SK-N-SH (cell line): ENCODE measurements at regions not wholly inside any gene's neighbourhood (a gene's known extent, or its start where the extent isn't known, plus 50 kb on each side); places are given as distances from the start of the nearest gene placed in this dataset.

Source experiments
- CTCF ChIA-PET: fragments of 300-600, 350-600 bp; formaldehyde crosslinking; extraction: SDS; loops from one replicate; lab custom pipeline; 2021; lab: Yijun Ruan, JAX
- POLR2A ChIA-PET: fragments of 350-600 bp; sonication (Branson Sonifier 250); formaldehyde crosslinking; extraction: SDS; loops from one replicate; lab custom pipeline; 2020; ENCODE audit warnings: antibody characterized with exemption, inconsistent platforms; lab: Yijun Ruan, JAX
- DNase-seq: peaks from one replicate; pipeline ENCODE4 v3.0.0; 2012
- H2AFZ ChIP-seq: fragments of 200-600 bp; sonication (generic); 2 replicates; pipeline ENCODE4 v1.8.1; 2016; ENCODE audit warnings: antibody characterized with exemption, mild to moderate bottlenecking, low read depth
- H3F3A ChIP-seq: fragments of 200-600 bp; sonication (generic); replicated peaks from 2 replicates; pipeline ENCODE3; 2016; ENCODE audit warnings: antibody characterized with exemption, mild to moderate bottlenecking; ENCODE audit not compliant: insufficient read depth
- H3K27ac ChIP-seq, 2 experiments: fragments of 200-500 bp in 1 of 2; fragments of 200-600 bp in 1 of 2; sonication (Bioruptor generic) in 1 of 2; sonication (generic), shearing (Covaris generic) in 1 of 2; 2 replicates each; pipeline versions ENCODE4 v1.5.1 to v1.6.1; 2014 to 2016; ENCODE audit warnings: low read depth in 2 of 2, inconsistent platforms in 1 of 2, low read length in 1 of 2, mild to moderate bottlenecking in 1 of 2, mixed read lengths in 1 of 2
- H3K27me3 ChIP-seq: fragments of 200-600 bp; sonication (generic), shearing (Covaris generic); 2 replicates; pipeline ENCODE4 v1.6.1; 2016; ENCODE audit warnings: mixed run types; ENCODE audit not compliant: insufficient read depth
- H3K36me3 ChIP-seq, 2 experiments: fragments of 200-500 bp in 1 of 2; fragments of 200-600 bp in 1 of 2; sonication (Bioruptor generic) in 1 of 2; sonication (generic) in 1 of 2; replicated peaks in 1 of 2; 2 replicates each; pipeline versions ENCODE3 to v1.5.1; 2014 to 2016; ENCODE audit warnings: low read length in 1 of 2, mild to moderate bottlenecking in 1 of 2; ENCODE audit not compliant: insufficient read depth in 2 of 2, control insufficient read depth in 1 of 2
- H3K4me1 ChIP-seq, 2 experiments: fragments of 200-500 bp in 1 of 2; fragments of 200-600 bp in 1 of 2; sonication (Bioruptor generic) in 1 of 2; sonication (generic), shearing (Covaris generic) in 1 of 2; 2 replicates each; pipeline versions ENCODE4 v1.5.1 to v1.6.1; 2014 to 2016; ENCODE audit warnings: low read depth in 1 of 2, low read length in 1 of 2, mixed run types in 1 of 2; ENCODE audit not compliant: insufficient read depth in 2 of 2, control insufficient read depth in 1 of 2
- H3K4me2 ChIP-seq: fragments of 200-600 bp; sonication (generic), shearing (Covaris generic); 2 replicates; pipeline ENCODE4 v1.6.1; 2017; ENCODE audit warnings: mixed run types
- H3K4me3 ChIP-seq, 2 experiments: fragments of 200-500 bp in 1 of 2; fragments of 200-600 bp in 1 of 2; sonication (Bioruptor generic) in 1 of 2; sonication (generic), shearing (Covaris generic) in 1 of 2; 2 replicates each; pipeline versions ENCODE4 v1.5.1 to v1.8.1; 2014 to 2016; ENCODE audit warnings: low read depth in 2 of 2, inconsistent platforms in 1 of 2, low read length in 1 of 2, mild to moderate bottlenecking in 1 of 2, mixed read lengths in 1 of 2, moderate library complexity in 1 of 2
- H3K79me2 ChIP-seq: fragments of 200-600 bp; sonication (generic); 2 replicates; pipeline ENCODE4 v1.8.1; 2017; ENCODE audit warnings: mild to moderate bottlenecking; ENCODE audit not compliant: insufficient read depth
- H3K9ac ChIP-seq: fragments of 200-600 bp; sonication (generic); 2 replicates; pipeline ENCODE4 v1.6.1; 2017; ENCODE audit warnings: mixed run types
- H3K9me2 ChIP-seq: fragments of 200-600 bp; sonication (generic); 2 replicates; pipeline ENCODE4 v1.6.1; 2017; ENCODE audit warnings: mixed run types
- H3K9me3 ChIP-seq: fragments of 200-600 bp; sonication (generic); 2 replicates; pipeline ENCODE4 v1.6.1; 2017; ENCODE audit warnings: mixed run types, mild to moderate bottlenecking, moderate library complexity
- H4K20me1 ChIP-seq: fragments of 200-600 bp; sonication (generic); 2 replicates; pipeline ENCODE4 v1.6.1; 2017; ENCODE audit warnings: mild to moderate bottlenecking, mixed run types; ENCODE audit not compliant: insufficient read depth
- CHD2 ChIP-seq: fragments of 150-350 bp; IDR thresholded peaks from 2 replicates; pipeline ENCODE4 v1.6.1; 2018; ENCODE audit warnings: low read length; ENCODE audit not compliant: partially characterized antibody
- EP300 ChIP-seq, 2 experiments: IDR thresholded peaks; 2 replicates each; pipeline versions ENCODE4 v1.4.0 to v1.6.1; 2012; ENCODE audit warnings: borderline replicate concordance in 1 of 2, low read depth in 1 of 2, low read length in 1 of 2
- FOSL2 ChIP-seq: IDR thresholded peaks from 2 replicates; pipeline ENCODE4 v1.4.0; 2012; ENCODE audit warnings: low read depth, mild to moderate bottlenecking, moderate library complexity, borderline replicate concordance
- FOXJ3 ChIP-seq: sonication (generic); formaldehyde crosslinking; IDR thresholded peaks from 2 replicates; pipeline ENCODE4 v1.5.1; 2020; ENCODE audit warnings: mild to moderate bottlenecking, missing genetic modification reagents
- GATA2 ChIP-seq: sonication (generic); formaldehyde crosslinking; IDR thresholded peaks from 2 replicates; pipeline ENCODE4 v1.5.0; 2020; ENCODE audit warnings: mild to moderate bottlenecking, missing genetic modification reagents
- MXI1 ChIP-seq: IDR thresholded peaks from 2 replicates; pipeline ENCODE4 v1.6.1; 2012; ENCODE audit warnings: mild to moderate bottlenecking, low read depth, low read length, improper control_type of control experiment
- NFIC ChIP-seq: IDR thresholded peaks from 2 replicates; pipeline ENCODE4 v1.4.0; 2012; ENCODE audit warnings: borderline replicate concordance
- NRF1 ChIP-seq: IDR thresholded peaks from 2 replicates; pipeline ENCODE4 v1.6.1; 2012; ENCODE audit warnings: low read depth, mild to moderate bottlenecking, low read length
- RCOR1 ChIP-seq: fragments of 150-350 bp; IDR thresholded peaks from 2 replicates; pipeline ENCODE4 v1.6.1; 2017; ENCODE audit warnings: antibody characterized with exemption, low read length
- RXRA ChIP-seq: IDR thresholded peaks from 2 replicates; pipeline ENCODE4 v1.4.0; 2012; ENCODE audit warnings: low read depth, mild to moderate bottlenecking, borderline replicate concordance
- TAF1 ChIP-seq: IDR thresholded peaks from 2 replicates; pipeline ENCODE4 v1.6.1; 2012; ENCODE audit warnings: low read depth, mild to moderate bottlenecking, low read length, moderate library complexity, borderline replicate concordance
- YY1 ChIP-seq: IDR thresholded peaks from 2 replicates; pipeline ENCODE4 v1.4.0; 2012; ENCODE audit warnings: low read depth, mild to moderate bottlenecking
- WGBS: methylation state at CpG from one replicate; pipeline ENCODE4 v1.1.6; 2017; ENCODE audit warnings: low lambda C conversion rate; 5-methylcytosine and 5-hydroxymethylcytosine counted together
- TF ChIP-seq, protein P1 (sequence below): IDR thresholded peaks from 2 replicates; pipeline ENCODE4; 2012
- TF ChIP-seq, protein P2 (sequence below): fragments of 200-600 bp; sonication (generic); IDR thresholded peaks from 2 replicates; pipeline ENCODE4 v1.6.1; 2017; ENCODE audit warnings: antibody characterized with exemption, mild to moderate bottlenecking, moderate library complexity
- TF ChIP-seq, protein P3 (sequence below): fragments of 150-350 bp; IDR thresholded peaks from 2 replicates; pipeline ENCODE4 v1.6.1; 2017; ENCODE audit warnings: antibody characterized with exemption, low read length, low read depth, borderline replicate concordance
- TF ChIP-seq, protein P4 (sequence below): fragments of 150-350 bp; IDR thresholded peaks from 2 replicates; pipeline ENCODE4 v1.6.1; 2016; ENCODE audit warnings: mild to moderate bottlenecking, low read depth, low read length

DNA sequence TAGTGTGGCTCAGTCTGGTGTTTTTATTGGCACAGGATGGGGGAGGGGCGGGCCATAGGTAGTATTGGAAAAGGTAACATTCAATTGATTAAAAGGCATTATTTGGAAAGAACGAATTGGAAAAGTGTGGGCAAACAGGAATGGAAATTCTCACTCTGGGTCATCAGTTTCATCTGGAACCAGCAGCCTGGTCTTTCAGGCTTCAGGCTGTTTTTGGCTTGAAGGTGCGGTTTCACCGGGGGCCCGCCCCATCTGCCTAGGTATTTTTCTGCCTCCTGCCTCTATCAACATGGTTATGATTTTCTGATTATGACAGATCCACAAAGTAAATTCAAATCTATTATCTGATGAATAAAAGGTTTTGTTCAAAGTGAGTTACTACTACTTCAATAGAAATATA, 59.5 kb upstream of the CD28 start:
- TF ChIP-seq, protein P1, sequence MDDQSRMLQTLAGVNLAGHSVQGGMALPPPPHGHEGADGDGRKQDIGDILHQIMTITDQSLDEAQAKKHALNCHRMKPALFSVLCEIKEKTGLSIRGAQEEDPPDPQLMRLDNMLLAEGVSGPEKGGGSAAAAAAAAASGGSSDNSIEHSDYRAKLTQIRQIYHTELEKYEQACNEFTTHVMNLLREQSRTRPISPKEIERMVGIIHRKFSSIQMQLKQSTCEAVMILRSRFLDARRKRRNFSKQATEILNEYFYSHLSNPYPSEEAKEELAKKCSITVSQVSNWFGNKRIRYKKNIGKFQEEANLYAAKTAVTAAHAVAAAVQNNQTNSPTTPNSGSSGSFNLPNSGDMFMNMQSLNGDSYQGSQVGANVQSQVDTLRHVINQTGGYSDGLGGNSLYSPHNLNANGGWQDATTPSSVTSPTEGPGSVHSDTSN, result no peak
- ChIA-PET CTCF (interaction anchor here (0.8 to 1.1 kb wide), 2 partner anchors 18 to 168 kb away, joined by 3 read pairs; no protein-coding TSS in a partner anchor), POLR2A (no interaction called here)
- no peak for DNase-seq
- H2AFZ ChIP-seq, result no peak overlapping the region
- no peaks in the 10 kb centered on the region for H3F3A ChIP-seq
- no peaks in the 10 kb centered on the region for H3K27me3 ChIP-seq
- no peak overlapping the region for H3K27ac ChIP-seq
- no peak overlapping the region for H3K4me3 ChIP-seq
- no peaks in the 10 kb centered on the region for H3K36me3 ChIP-seq
- no peak overlapping the region for H3K9ac ChIP-seq
- no peaks in the 10 kb centered on the region for H3K9me3 ChIP-seq
- no peaks in the 10 kb centered on the region for H4K20me1 ChIP-seq
- no peaks in the 10 kb centered on the region for H3K79me2 ChIP-seq
- H3K4me1 ChIP-seq, result peaks cover 9 to 19% of the 10 kb centered on the region in 2 experiments; a peak in 3 of 4 replicates
- no peaks in the 10 kb centered on the region for H3K9me2 ChIP-seq
- WGBS, result 83% methylated on average over 5 of the region's 5 CpGs
- no peak overlapping the region for H3K4me2 ChIP-seq

DNA sequence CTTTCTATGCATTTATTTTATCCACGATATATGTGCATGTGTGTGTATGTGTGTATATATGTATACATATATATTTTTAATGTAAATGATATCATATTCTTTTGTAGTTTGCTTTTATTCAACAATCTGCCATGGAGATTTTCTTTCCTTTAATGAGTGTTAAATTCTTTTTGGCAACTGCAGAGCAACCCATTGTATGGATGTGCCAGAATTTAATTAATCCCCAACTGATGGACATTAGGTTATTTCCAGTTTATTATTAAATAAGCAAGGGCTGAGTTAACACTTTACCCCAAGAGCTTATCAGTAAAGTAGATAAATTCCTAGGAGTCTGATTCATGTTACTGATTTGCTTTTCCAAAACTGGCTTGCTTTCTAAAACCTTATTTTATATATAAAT, 58.9 kb upstream of the CD28 start:
- Histone ChIP-seq H3K4me1 (peaks cover 9 to 19% of the 10 kb centered on the region in 2 experiments; a peak in 3 of 4 replicates), H2AFZ (no peak overlapping the region), H3K9me3 (no peaks in the 10 kb centered on the region), H3K4me2 (no peak overlapping the region), H3K79me2 (no peaks in the 10 kb centered on the region), H3K27ac (no peak overlapping the region), H4K20me1 (no peaks in the 10 kb centered on the region), H3K27me3 (no peaks in the 10 kb centered on the region), H3K36me3 (no peaks in the 10 kb centered on the region), H3K4me3 (no peak overlapping the region), H3F3A (no peaks in the 10 kb centered on the region), H3K9ac (no peak overlapping the region), H3K9me2 (no peaks in the 10 kb centered on the region)
- no peak for DNase-seq
- POLR2A ChIA-PET, result no interaction called here
- CTCF ChIA-PET, result interaction anchor here (0.8 to 1.1 kb wide), 2 partner anchors 18 to 168 kb away, joined by 3 read pairs; no protein-coding TSS in a partner anchor
- 100% methylated on average over 1 of the region's 1 CpG for WGBS
- TF ChIP-seq MXI1 (no peak), FOSL2 (no peak), CHD2 (no peak), YY1 (no peak)
- TF ChIP-seq, protein P2, sequence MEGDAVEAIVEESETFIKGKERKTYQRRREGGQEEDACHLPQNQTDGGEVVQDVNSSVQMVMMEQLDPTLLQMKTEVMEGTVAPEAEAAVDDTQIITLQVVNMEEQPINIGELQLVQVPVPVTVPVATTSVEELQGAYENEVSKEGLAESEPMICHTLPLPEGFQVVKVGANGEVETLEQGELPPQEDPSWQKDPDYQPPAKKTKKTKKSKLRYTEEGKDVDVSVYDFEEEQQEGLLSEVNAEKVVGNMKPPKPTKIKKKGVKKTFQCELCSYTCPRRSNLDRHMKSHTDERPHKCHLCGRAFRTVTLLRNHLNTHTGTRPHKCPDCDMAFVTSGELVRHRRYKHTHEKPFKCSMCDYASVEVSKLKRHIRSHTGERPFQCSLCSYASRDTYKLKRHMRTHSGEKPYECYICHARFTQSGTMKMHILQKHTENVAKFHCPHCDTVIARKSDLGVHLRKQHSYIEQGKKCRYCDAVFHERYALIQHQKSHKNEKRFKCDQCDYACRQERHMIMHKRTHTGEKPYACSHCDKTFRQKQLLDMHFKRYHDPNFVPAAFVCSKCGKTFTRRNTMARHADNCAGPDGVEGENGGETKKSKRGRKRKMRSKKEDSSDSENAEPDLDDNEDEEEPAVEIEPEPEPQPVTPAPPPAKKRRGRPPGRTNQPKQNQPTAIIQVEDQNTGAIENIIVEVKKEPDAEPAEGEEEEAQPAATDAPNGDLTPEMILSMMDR, result no peak
- TF ChIP-seq, protein P3, sequence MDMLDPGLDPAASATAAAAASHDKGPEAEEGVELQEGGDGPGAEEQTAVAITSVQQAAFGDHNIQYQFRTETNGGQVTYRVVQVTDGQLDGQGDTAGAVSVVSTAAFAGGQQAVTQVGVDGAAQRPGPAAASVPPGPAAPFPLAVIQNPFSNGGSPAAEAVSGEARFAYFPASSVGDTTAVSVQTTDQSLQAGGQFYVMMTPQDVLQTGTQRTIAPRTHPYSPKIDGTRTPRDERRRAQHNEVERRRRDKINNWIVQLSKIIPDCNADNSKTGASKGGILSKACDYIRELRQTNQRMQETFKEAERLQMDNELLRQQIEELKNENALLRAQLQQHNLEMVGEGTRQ, result no peak

DNA sequence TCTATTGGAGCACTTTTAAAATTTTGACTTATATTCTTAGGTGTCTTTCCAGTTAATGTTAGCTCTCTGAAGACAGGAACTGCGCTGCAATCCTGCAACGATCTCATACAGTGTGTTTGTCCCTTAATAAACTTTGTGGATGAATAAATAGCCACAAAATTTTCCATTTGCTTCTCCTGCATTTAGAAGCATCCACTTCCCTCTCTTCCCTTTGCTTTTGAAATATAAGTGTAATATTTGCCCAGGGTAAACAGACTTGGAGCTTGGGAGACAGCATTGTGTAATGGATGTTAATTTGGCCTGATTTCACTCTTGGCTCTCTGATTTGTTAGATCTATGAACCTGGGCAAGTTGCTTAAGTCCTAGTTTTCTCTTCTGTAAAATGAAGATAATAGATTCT, 58.2 kb upstream of the CD28 start:
- TF ChIP-seq RCOR1, result no peak
- TF ChIP-seq FOXJ3 (CRISPR knock-in tag), result no peak
- TF ChIP-seq FOSL2, result no peak
- no peak for TF ChIP-seq TAF1
- TF ChIP-seq NRF1, result no peak
- TF ChIP-seq GATA2 (CRISPR knock-in tag), result no peak
- no peak for TF ChIP-seq EP300 (IDR thresholded peaks at IDR 0.05; ENCODE audit: borderline replicate concordance in 1 of 2, low read depth in 1 of 2, low read length in 1 of 2)
- TF ChIP-seq, protein P4, sequence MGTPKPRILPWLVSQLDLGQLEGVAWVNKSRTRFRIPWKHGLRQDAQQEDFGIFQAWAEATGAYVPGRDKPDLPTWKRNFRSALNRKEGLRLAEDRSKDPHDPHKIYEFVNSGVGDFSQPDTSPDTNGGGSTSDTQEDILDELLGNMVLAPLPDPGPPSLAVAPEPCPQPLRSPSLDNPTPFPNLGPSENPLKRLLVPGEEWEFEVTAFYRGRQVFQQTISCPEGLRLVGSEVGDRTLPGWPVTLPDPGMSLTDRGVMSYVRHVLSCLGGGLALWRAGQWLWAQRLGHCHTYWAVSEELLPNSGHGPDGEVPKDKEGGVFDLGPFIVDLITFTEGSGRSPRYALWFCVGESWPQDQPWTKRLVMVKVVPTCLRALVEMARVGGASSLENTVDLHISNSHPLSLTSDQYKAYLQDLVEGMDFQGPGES, result no peak
- no peak for TF ChIP-seq RXRA
- TF ChIP-seq, protein P3, result no peak
- TF ChIP-seq NFIC, result no peak
- Histone ChIP-seq H3K4me3 (no peak overlapping the region), H3K27me3 (no peaks in the 10 kb centered on the region), H3F3A (no peaks in the 10 kb centered on the region), H3K4me1 (peaks cover 9 to 19% of the 10 kb centered on the region in 2 experiments; a peak in 3 of 4 replicates), H3K4me2 (no peak overlapping the region), H2AFZ (no peak overlapping the region; the same call in 1 of the 2 replicates), H3K9ac (no peak overlapping the region), H3K79me2 (no peaks in the 10 kb centered on the region), H3K9me3 (no peaks in the 10 kb centered on the region), H3K27ac (no peak overlapping the region), H3K9me2 (no peaks in the 10 kb centered on the region), H3K36me3 (no peaks in the 10 kb centered on the region), H4K20me1 (no peaks in the 10 kb centered on the region)
- whole genome bisulfite sequencing, result 79% methylated on average over 2 of the region's 2 CpGs
- POLR2A ChIA-PET, result no interaction called here
- CTCF ChIA-PET, result no interaction called here
- DNase-seq, result no peak
